ENCODE measurements at regions not wholly inside any gene's neighbourhood (a gene's known extent, or its start where the extent isn't known, plus 50 kb on each side); places are given as distances from the start of the nearest gene placed in this dataset.

DNA sequence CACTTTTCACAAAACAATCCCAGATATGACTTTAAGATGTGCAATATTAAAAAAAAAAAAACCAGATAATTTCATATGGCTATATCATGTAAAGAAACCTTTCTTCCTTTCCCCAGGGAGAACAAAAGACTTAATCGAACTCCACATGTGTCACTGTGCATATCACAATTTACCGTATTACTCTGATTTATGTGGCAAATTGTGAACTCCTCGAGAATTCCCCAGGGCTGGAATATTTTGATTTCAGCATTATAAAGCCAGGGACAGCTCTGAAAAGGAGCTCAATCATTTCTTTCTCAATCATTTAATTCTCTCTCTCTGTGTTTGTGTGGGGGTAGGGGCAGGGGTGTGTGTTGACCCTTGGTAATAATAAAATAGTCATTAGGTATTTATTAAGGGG, 165.8 kb downstream of the TDRD15 start:
- TF ChIP-seq CTCF (IDR thresholded peaks at IDR 0.05), result no peak
- intact Hi-C loops (cut with DNase I; ENCODE audit: low total_unique reads), result no loop called here
- Histone ChIP-seq H3K4me3 (no peak overlapping the region), H3K36me3 (no peaks in the 10 kb centered on the region), H3K27ac (peak overlapping the region; percentile 7 to 11), H3K4me1 (peaks cover 0 to 39% (median 22%) of the 10 kb centered on the region in 4 donors), H3K9me3 (no peaks in the 10 kb centered on the region), H3K27me3 (no peaks in the 10 kb centered on the region)
- DNase-seq, result no peak

GRCh38 chr2:21289989-21290388, 166.2 kb downstream of the TDRD15 start:
- DNase-seq, result no peak
- H3K36me3 ChIP-seq, result no peaks in the 10 kb centered on the region
- no peak overlapping the region for H3K4me3 ChIP-seq
- no peak for TF ChIP-seq CTCF (IDR thresholded peaks at IDR 0.05)
- H3K4me1 ChIP-seq, result peaks cover 0 to 39% (median 22%) of the 10 kb centered on the region in 4 donors
- peak overlapping the region; percentile 7 to 11 for H3K27ac ChIP-seq
- H3K9me3 ChIP-seq, result no peaks in the 10 kb centered on the region
- intact Hi-C loops (cut with DNase I; ENCODE audit: low total_unique reads), result no loop called here
- no peaks in the 10 kb centered on the region for H3K27me3 ChIP-seq

- no peak for TF ChIP-seq CTCF (IDR thresholded peaks at IDR 0.05)
- Histone ChIP-seq H3K4me1 (peaks cover 0 to 39% (median 22%) of the 10 kb centered on the region in 4 donors), H3K4me3 (no peak overlapping the region), H3K27ac (no peak overlapping the region), H3K36me3 (no peaks in the 10 kb centered on the region), H3K9me3 (no peaks in the 10 kb centered on the region), H3K27me3 (no peaks in the 10 kb centered on the region)
- no peak for DNase-seq
- intact Hi-C loops (cut with DNase I; ENCODE audit: low total_unique reads), result no loop called here
Measured at GRCh38 chr2:21291426-21291825, 167.7 kb downstream of the TDRD15 start.

- Histone ChIP-seq H3K4me1 (peaks cover 0 to 20% (median 12%) of the 10 kb centered on the region in 4 donors), H3K9me3 (no peaks in the 10 kb centered on the region), H3K27me3 (no peaks in the 10 kb centered on the region), H3K4me3 (no peak overlapping the region), H3K27ac (no peak overlapping the region), H3K36me3 (no peaks in the 10 kb centered on the region)
- DNase-seq, result no peak
- intact Hi-C loops (cut with DNase I; ENCODE audit: low total_unique reads), result no loop called here
- TF ChIP-seq CTCF (IDR thresholded peaks at IDR 0.05), result no peak
Measured at GRCh38 chr2:21294446-21294845, 170.7 kb downstream of the TDRD15 start.

DNA sequence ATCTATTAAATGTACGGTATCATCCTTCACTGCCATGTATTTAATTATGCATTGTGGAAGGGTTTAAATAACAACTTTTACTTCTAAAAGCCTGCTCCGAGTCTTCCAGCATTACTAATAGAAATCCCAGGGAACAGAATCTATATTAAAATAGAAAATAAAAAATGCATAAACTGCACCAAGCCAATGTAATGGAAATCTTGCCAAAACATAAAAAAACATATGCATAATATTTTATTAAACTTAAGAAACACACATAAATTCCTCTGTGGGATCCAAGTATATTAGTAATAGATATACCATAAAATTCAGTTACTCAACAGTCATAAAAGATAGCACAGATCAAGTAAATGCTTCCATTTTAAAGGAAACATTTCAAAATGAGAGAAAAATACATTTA, 175.6 kb downstream of the TDRD15 start:
- Histone ChIP-seq H3K27ac (no peak overlapping the region), H3K4me3 (no peak overlapping the region), H3K27me3 (no peaks in the 10 kb centered on the region), H3K4me1 (no peaks in the 10 kb centered on the region), H3K9me3 (no peaks in the 10 kb centered on the region), H3K36me3 (no peaks in the 10 kb centered on the region)
- intact Hi-C loops (cut with DNase I; ENCODE audit: low total_unique reads), result no loop called here
- DNase-seq, result no peak
- TF ChIP-seq CTCF (IDR thresholded peaks at IDR 0.05), result no peak

GRCh38 chr2:21301871-21302455, 178.2 kb downstream of the TDRD15 start:
- intact Hi-C loops (cut with DNase I; ENCODE audit: low total_unique reads), result no loop called here
- Histone ChIP-seq H3K9me3 (no peaks in the 10 kb centered on the region), H3K27ac (no peak overlapping the region), H3K4me3 (no peak overlapping the region), H3K27me3 (no peaks in the 10 kb centered on the region), H3K4me1 (no peaks in the 10 kb centered on the region), H3K36me3 (no peaks in the 10 kb centered on the region)
- TF ChIP-seq CTCF (IDR thresholded peaks at IDR 0.05), result no peak
- no peak for DNase-seq
